Effector memory CD4-positive, alpha-beta T cell (primary cell): ENCODE measurements at regions not wholly inside any gene's neighbourhood (a gene's known extent, or its start where the extent isn't known, plus 50 kb on each side); places are given as distances from the start of the nearest gene placed in this dataset.

Experiments
- DNase-seq, 3 donors: peaks; one replicate each; pipeline ENCODE4 v3.0.0-alpha.2; 2020
- H3K27ac ChIP-seq: 2 replicates; pipeline ENCODE4 v1.7.0; 2013; ENCODE audit warnings: mild to moderate bottlenecking, low read length, moderate library complexity; ENCODE audit not compliant: insufficient read depth, poor library complexity, severe bottlenecking
- H3K27me3 ChIP-seq: replicated peaks from 2 replicates; pipeline ENCODE4 v1.7.0; 2013; ENCODE audit warnings: mild to moderate bottlenecking, low read length; ENCODE audit not compliant: insufficient read depth, control insufficient read depth, poor library complexity, severe bottlenecking
- H3K36me3 ChIP-seq: 2 replicates; pipeline ENCODE4 v1.7.0; 2013; ENCODE audit warnings: mild to moderate bottlenecking, low read length, moderate library complexity; ENCODE audit not compliant: control insufficient read depth, insufficient read depth
- H3K4me1 ChIP-seq: 2 replicates; pipeline ENCODE4 v1.7.0; 2013; ENCODE audit warnings: low read length, mild to moderate bottlenecking; ENCODE audit not compliant: control insufficient read depth, insufficient read depth, poor library complexity, severe bottlenecking
- H3K4me3 ChIP-seq: 2 replicates; pipeline ENCODE4 v1.7.0; 2013; ENCODE audit warnings: low read length, low read depth, mild to moderate bottlenecking; ENCODE audit not compliant: insufficient read depth, poor library complexity, severe bottlenecking
- H3K9me3 ChIP-seq: 2 replicates; pipeline ENCODE4 v1.7.0; 2013; ENCODE audit warnings: mild to moderate bottlenecking, low read length, moderate library complexity; ENCODE audit not compliant: control insufficient read depth

GRCh38 chr6:119655124-119655523 lies 305.6 kb upstream of the MAN1A1 start:
- Histone ChIP-seq H3K4me3 (no peak overlapping the region), H3K36me3 (no peaks in the 10 kb centered on the region), H3K9me3 (no peaks in the 10 kb centered on the region), H3K27me3 (no peaks in the 10 kb centered on the region), H3K4me1 (no peaks in the 10 kb centered on the region), H3K27ac (no peak overlapping the region)
- DNase-seq = no peak

- H3K4me1 ChIP-seq = no peaks in the 10 kb centered on the region
- H3K4me3 ChIP-seq = no peak overlapping the region
- H3K9me3 ChIP-seq = no peaks in the 10 kb centered on the region
- H3K27me3 ChIP-seq = no peaks in the 10 kb centered on the region
- no peaks in the 10 kb centered on the region for H3K36me3 ChIP-seq
- H3K27ac ChIP-seq = no peak overlapping the region
- DNase-seq = no peak
Measured at GRCh38 chr6:119653329-119653728, 303.8 kb upstream of the MAN1A1 start.

DNA sequence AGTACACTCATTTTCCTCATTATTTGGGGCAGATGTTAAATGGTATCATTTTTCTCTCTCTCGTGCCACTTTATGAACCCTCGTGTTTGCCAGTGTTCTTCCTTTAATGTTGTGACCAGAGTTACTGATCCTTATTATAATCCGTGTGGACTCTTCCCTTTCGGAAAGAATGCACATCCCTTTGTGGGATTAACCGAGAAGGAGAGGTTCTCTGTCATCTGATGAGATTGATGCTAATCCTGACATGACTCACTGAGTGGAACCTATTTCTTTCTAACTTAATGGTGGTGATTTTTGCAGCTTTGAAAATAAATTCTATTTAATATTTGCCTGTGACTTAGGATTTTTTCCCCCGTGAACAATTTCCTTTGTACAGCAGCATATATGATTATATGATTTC lies 300.0 kb upstream of the MAN1A1 start:
- DNase-seq = no peak
- no peak overlapping the region for H3K27ac ChIP-seq
- H3K4me3 ChIP-seq = no peak overlapping the region
- no peaks in the 10 kb centered on the region for H3K9me3 ChIP-seq
- H3K36me3 ChIP-seq = no peaks in the 10 kb centered on the region
- no peaks in the 10 kb centered on the region for H3K4me1 ChIP-seq
- no peaks in the 10 kb centered on the region for H3K27me3 ChIP-seq

DNA sequence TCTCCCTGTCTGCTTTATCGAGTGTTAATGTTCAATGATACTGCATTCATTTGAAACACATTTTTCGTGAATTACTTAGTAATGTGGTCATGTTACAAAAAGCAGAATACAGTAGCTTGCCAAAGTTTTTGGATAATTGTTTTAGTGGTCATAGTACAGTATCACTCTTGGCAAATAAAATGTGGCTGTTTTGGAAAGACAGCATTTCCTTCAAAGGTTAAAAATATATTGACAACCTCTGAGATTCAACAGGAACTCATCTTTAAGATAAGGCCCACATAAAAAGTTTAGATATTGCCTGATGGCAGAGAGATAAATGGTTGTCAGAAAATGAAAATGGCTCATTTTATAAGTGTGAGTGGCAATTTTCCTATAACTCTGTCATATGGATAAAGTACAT lies 297.7 kb upstream of the MAN1A1 start:
- no peak for DNase-seq
- Histone ChIP-seq H3K4me3 (no peak overlapping the region), H3K9me3 (no peaks in the 10 kb centered on the region), H3K27ac (no peak overlapping the region), H3K36me3 (no peaks in the 10 kb centered on the region), H3K4me1 (no peaks in the 10 kb centered on the region), H3K27me3 (no peaks in the 10 kb centered on the region)

- Histone ChIP-seq H3K27me3 (no peaks in the 10 kb centered on the region), H3K36me3 (no peaks in the 10 kb centered on the region), H3K27ac (no peak overlapping the region), H3K4me3 (no peak overlapping the region), H3K9me3 (no peaks in the 10 kb centered on the region), H3K4me1 (no peaks in the 10 kb centered on the region)
- DNase-seq = no peak
Measured at GRCh38 chr6:119643876-119644275, 294.3 kb upstream of the MAN1A1 start.

GRCh38 chr6:119637768-119638167 lies 288.2 kb upstream of the MAN1A1 start:
- H3K4me3 ChIP-seq = no peak overlapping the region
- no peaks in the 10 kb centered on the region for H3K27me3 ChIP-seq
- H3K27ac ChIP-seq = no peak overlapping the region
- H3K4me1 ChIP-seq = no peaks in the 10 kb centered on the region
- DNase-seq = no peak
- no peaks in the 10 kb centered on the region for H3K9me3 ChIP-seq
- no peaks in the 10 kb centered on the region for H3K36me3 ChIP-seq

GRCh38 chr6:119636060-119636459 lies 286.5 kb upstream of the MAN1A1 start:
- no peak overlapping the region for H3K4me3 ChIP-seq
- H3K36me3 ChIP-seq = no peaks in the 10 kb centered on the region
- no peak overlapping the region for H3K27ac ChIP-seq
- H3K4me1 ChIP-seq = no peaks in the 10 kb centered on the region
- no peaks in the 10 kb centered on the region for H3K9me3 ChIP-seq
- no peaks in the 10 kb centered on the region for H3K27me3 ChIP-seq
- DNase-seq = no peak

DNA sequence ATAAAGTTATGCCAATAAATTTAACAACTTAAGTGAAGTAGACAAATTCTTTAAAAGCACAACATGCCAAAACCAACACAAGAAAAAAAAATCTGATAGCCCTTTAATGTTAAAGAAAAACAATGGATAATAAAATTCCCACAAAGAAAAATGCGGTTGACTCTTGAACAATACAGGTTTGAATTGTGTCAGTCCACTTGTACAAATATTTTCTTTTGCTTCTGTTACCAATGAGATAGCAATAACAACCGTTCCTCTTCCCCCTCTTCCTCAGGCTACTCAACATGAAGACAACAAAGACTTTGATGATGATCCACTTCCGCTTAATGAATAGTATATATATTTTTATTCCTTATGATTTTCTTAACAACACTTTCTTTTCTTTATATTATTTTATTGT lies 283.9 kb upstream of the MAN1A1 start:
- H3K27ac ChIP-seq = no peak overlapping the region
- H3K4me3 ChIP-seq = no peak overlapping the region
- no peaks in the 10 kb centered on the region for H3K4me1 ChIP-seq
- no peaks in the 10 kb centered on the region for H3K9me3 ChIP-seq
- DNase-seq = no peak
- H3K36me3 ChIP-seq = no peaks in the 10 kb centered on the region
- no peaks in the 10 kb centered on the region for H3K27me3 ChIP-seq

GRCh38 chr6:119630561-119631192 lies 281.1 kb upstream of the MAN1A1 start:
- Histone ChIP-seq H3K4me1 (no peaks in the 10 kb centered on the region), H3K27me3 (no peaks in the 10 kb centered on the region), H3K9me3 (no peaks in the 10 kb centered on the region), H3K36me3 (no peaks in the 10 kb centered on the region), H3K4me3 (no peak overlapping the region), H3K27ac (no peak overlapping the region)
- DNase-seq = no peak

DNA sequence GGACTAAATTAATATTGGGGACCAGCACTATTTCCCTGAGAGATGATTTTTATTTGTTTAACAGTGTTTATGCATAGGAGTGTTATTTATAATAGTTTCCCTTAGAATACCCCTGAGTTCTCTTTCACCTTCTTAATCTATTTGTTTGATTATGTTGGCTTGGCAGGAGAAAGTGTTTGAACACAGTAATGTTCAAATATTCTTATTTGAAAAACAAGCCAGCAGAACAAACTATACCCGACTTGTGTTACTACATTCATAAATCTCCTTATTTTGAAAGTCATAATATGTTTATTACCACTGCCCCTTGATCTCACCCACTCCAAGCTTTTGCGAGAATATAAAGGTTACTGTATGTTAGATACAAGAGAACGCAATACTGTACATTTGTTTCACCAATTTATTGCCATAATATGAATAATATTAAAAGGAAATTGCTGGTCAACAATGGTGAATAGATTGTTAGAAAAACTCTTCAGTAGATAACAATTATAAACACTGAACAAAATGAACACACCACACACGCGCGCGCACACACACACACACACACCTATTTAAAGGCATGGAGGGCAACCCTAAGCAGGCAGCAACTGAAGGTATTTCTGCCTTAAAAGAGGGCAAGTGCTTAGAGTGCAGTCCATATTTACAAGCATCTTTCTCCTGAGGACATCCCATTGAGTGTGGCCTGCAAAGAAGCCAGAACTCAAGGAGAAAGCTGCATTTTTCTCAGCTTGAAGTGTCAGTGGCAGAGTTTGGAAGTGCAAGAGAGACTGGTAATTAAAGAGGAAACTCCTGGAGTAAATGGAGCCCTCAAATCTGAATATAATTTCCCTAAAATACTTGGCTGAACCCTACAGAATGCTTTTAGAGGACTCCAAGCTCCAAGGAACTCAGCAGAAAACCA lies 279.4 kb upstream of the MAN1A1 start:
- Histone ChIP-seq H3K36me3 (no peaks in the 10 kb centered on the region), H3K27ac (no peak overlapping the region), H3K4me3 (no peak overlapping the region), H3K27me3 (no peaks in the 10 kb centered on the region), H3K9me3 (no peaks in the 10 kb centered on the region), H3K4me1 (no peaks in the 10 kb centered on the region)
- DNase-seq = no peak
